ENCODE measurements at regions not wholly inside any gene's neighbourhood (a gene's known extent, or its start where the extent isn't known, plus 50 kb on each side); places are given as distances from the start of the nearest gene placed in this dataset.

DNA sequence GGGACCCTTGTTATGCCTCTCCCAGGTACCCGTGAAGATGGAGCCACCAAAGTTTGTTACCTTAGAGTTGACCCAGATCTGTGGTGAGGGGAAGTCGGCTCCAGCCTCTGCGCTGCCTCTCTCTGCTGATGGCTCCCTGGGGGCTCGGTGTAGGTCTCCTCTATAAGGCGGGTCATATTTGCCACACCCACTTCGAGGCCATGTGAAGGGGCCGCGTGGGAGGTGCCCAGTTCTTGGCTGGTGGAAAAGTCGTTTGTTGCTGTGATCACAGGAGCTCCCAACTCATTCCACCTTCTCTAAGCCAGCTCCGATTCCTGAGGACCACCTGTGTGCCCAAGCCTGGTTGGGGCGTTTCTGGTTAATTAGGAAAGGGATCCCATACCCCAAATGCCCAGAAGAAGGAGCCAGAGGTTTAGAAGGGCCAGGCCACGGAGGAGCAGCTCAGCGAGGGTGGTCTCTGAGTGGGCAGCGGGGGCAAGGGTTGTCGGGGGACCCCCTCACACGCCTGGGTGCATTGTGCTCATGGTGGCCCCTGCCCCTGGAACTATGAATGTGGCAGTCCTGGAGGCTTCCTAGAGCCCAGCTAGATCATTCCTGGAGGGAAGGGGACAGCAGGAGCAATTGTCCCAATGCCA, 296.5 kb downstream of the ZNF536 start:
- no peak overlapping the region for H3K9ac ChIP-seq (ENCODE audit: low read depth, low read length)
- no peaks in the 10 kb centered on the region for H3K36me3 ChIP-seq (ENCODE audit: insufficient read depth, low read length)
- H3K9me3 ChIP-seq (ENCODE audit: insufficient read depth, low read depth, low read length) = no peaks in the 10 kb centered on the region
- H3K27me3 ChIP-seq (ENCODE audit: insufficient read depth, low read length) = no peaks in the 10 kb centered on the region
- H3K4me3 ChIP-seq (ENCODE audit: low read length) = no peak overlapping the region
- peaks cover 7% of the 10 kb centered on the region for H3K4me1 ChIP-seq (ENCODE audit: insufficient read depth, low read length)
- H3K27ac ChIP-seq (ENCODE audit: low read depth, low read length) = no peak overlapping the region
- 82% methylated on average over 15 of the region's 16 CpGs for WGBS

DNA sequence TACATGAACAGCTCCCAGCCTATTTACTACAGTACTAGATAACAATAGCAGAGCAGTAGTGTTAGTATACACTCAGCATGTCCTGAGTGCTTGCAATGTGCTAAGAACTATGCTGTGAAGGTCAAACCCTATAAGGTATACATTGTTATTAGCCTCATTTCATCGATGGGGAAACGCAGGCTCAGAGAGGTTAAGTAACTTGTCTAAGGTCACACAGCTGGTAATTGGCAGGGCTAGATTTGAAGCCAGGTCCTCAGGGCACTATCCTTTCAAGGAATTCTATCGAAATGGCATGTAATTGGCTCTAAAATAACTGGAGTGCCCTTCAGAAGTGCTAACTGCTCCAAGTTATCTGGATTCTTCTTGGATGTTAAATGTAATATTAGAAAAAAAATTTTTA, 295.6 kb downstream of the ZNF536 start:
- H3K36me3 ChIP-seq (ENCODE audit: insufficient read depth, low read length) = no peaks in the 10 kb centered on the region
- H3K9me3 ChIP-seq (ENCODE audit: insufficient read depth, low read depth, low read length) = no peaks in the 10 kb centered on the region
- no peak overlapping the region for H3K4me3 ChIP-seq (ENCODE audit: low read length)
- no peak overlapping the region for H3K9ac ChIP-seq (ENCODE audit: low read depth, low read length)
- H3K27me3 ChIP-seq (ENCODE audit: insufficient read depth, low read length) = no peaks in the 10 kb centered on the region
- no peak overlapping the region for H3K27ac ChIP-seq (ENCODE audit: low read depth, low read length)
- peaks cover 15% of the 10 kb centered on the region for H3K4me1 ChIP-seq (ENCODE audit: insufficient read depth, low read length)
- 91% methylated on average over 3 of the region's 3 CpGs for WGBS

DNA sequence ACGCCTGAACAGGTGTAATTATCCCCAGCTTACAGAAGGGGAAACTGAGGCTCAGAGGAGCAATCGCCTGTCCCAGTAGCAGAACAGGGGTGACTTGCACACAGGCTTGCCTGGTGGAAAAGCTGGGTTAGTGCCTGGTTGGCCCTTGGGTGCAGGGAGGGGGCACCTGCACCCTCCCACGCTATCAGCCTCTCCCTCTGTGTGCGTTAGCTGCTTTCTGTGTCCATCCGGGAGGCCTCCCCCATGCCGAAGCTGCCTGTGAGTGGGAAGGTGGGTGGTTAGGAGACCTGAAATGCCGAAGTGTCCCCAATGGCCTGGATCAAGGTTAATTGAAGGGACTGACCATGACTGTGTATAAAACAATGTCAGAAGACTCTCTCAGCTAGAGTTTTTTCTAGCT, 295.0 kb downstream of the ZNF536 start:
- WGBS = 89% methylated on average over 7 of the region's 7 CpGs
- H3K4me3 ChIP-seq (ENCODE audit: low read length) = no peak overlapping the region
- no peak overlapping the region for H3K27ac ChIP-seq (ENCODE audit: low read depth, low read length)
- no peaks in the 10 kb centered on the region for H3K9me3 ChIP-seq (ENCODE audit: insufficient read depth, low read depth, low read length)
- H3K27me3 ChIP-seq (ENCODE audit: insufficient read depth, low read length) = no peaks in the 10 kb centered on the region
- H3K9ac ChIP-seq (ENCODE audit: low read depth, low read length) = no peak overlapping the region
- H3K4me1 ChIP-seq (ENCODE audit: insufficient read depth, low read length) = peaks cover 20% of the 10 kb centered on the region
- H3K36me3 ChIP-seq (ENCODE audit: insufficient read depth, low read length) = no peaks in the 10 kb centered on the region

DNA sequence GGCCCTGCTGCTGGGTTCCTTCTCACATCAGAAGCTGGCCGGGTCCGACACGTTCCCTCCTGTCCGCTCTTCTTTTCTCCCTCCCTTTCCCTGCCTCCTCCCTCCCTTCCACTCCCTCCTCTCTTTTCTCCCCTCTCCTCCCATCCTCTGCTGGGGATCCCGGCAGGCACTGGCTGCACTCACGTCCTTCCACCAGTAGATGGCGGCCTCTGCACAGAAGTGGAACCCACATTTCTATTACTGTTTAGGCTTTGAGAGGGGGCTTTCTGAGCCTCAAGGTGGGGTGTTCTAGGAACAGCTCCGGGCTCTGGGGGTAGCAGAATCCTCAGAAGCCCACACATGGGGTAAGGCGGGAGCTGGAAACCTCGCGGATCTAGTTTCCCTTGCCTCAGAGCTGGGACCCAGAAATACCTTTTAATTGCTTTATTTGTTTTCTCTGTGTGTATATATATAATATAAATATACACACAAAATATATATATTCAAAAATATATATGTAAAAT, 294.2 kb downstream of the ZNF536 start:
- H3K36me3 ChIP-seq (ENCODE audit: insufficient read depth, low read length) = no peaks in the 10 kb centered on the region
- H3K27me3 ChIP-seq (ENCODE audit: insufficient read depth, low read length) = no peaks in the 10 kb centered on the region
- no peak overlapping the region for H3K27ac ChIP-seq (ENCODE audit: low read depth, low read length)
- 13% methylated on average over 11 of the region's 11 CpGs for WGBS
- H3K4me3 ChIP-seq (ENCODE audit: low read length) = no peak overlapping the region
- no peak overlapping the region for H3K9ac ChIP-seq (ENCODE audit: low read depth, low read length)
- no peaks in the 10 kb centered on the region for H3K9me3 ChIP-seq (ENCODE audit: insufficient read depth, low read depth, low read length)
- H3K4me1 ChIP-seq (ENCODE audit: insufficient read depth, low read length) = peaks cover 25% of the 10 kb centered on the region

DNA sequence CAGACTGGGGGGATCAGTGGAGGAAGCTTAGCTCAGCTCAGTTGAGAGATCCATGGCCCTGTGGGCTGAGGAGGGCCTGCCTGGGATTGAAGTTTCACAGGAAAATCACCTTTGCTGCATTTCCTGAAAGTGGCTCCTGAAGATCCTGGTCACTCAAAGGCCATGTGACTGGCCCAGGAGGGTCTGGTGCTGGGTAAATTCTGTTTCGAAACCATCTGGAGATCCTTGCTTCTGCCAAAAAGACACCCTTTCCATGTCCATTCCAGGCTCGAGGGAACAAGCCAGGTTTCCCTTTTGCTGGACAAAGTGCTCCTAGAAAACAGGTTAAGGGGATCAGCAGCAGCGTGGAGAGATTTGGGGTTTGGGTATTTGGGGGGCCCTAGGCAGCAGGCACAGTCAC, 293.3 kb downstream of the ZNF536 start:
- H3K4me1 ChIP-seq (ENCODE audit: insufficient read depth, low read length) = peaks cover 25% of the 10 kb centered on the region
- no peaks in the 10 kb centered on the region for H3K9me3 ChIP-seq (ENCODE audit: insufficient read depth, low read depth, low read length)
- 75% methylated on average over 3 of the region's 3 CpGs for WGBS
- no peaks in the 10 kb centered on the region for H3K27me3 ChIP-seq (ENCODE audit: insufficient read depth, low read length)
- no peak overlapping the region for H3K4me3 ChIP-seq (ENCODE audit: low read length)
- H3K27ac ChIP-seq (ENCODE audit: low read depth, low read length) = no peak overlapping the region
- H3K36me3 ChIP-seq (ENCODE audit: insufficient read depth, low read length) = no peaks in the 10 kb centered on the region
- H3K9ac ChIP-seq (ENCODE audit: low read depth, low read length) = no peak overlapping the region

DNA sequence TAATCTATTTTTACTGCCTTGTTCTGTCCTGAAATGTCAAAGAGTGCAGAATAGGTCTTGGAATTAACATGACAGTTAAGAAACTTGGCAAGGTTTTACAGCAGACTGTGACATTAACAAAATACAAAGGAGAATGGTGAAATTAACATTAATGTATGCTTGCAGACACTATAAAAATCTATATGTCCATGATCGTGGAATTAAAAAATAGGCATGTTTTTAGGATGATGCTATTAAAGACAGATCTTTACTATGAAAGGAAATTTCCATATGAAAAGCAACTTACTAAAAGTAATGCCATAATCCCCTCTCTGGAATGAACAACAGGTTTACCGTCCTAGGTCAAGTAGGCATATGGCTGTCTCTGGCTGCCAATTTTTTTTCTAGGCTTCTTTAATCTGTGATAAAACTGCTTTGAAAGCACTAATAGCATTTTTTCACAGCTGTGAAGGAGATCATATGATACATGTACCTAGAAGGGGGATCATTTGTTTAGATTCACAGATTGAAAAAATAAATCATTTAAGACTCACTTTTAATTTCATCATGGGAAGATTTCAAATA, 291.5 kb downstream of the ZNF536 start:
- WGBS = 70% methylated on average over 1 of the region's 2 CpGs
- no peak overlapping the region for H3K9ac ChIP-seq (ENCODE audit: low read depth, low read length)
- no peak overlapping the region for H3K27ac ChIP-seq (ENCODE audit: low read depth, low read length)

DNA sequence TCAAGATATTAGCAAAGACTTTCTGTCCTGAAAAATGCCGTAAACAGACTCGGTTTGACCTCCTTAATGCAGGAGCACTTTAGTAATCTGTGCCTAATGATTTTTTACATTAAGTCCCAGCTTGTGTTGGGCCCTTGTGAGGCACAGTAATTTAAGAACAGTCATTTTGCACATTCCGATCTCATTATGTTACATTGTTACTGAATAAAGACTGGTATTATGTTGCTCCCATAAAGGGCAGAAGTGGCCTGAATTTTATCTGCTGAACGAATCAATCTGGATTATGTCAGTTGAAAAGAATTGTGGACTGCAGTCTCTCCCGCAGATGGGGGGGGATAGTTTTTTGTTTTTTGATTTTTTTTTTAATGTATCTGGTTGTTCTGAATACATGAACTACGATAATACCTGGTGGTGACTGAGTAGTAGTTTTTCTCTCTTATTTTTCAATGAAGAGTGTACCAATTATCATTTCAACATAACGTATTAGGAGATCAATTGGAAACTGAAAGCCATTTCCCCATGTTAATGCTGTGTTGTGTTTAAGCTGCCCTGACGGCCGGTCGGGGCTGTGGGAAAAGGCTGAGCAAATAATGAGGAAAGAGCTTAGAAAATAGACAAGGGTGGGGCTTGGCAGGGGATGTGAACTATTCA, 290.2 kb downstream of the ZNF536 start:
- Histone ChIP-seq H3K9ac (ENCODE audit: low read depth, low read length) (no peak overlapping the region), H3K4me3 (ENCODE audit: low read length) (no peak overlapping the region), H3K27me3 (ENCODE audit: insufficient read depth, low read length) (no peaks in the 10 kb centered on the region), H3K36me3 (ENCODE audit: insufficient read depth, low read length) (no peaks in the 10 kb centered on the region), H3K27ac (ENCODE audit: low read depth, low read length) (no peak overlapping the region), H3K4me1 (ENCODE audit: insufficient read depth, low read length) (peaks cover 21% of the 10 kb centered on the region), H3K9me3 (ENCODE audit: insufficient read depth, low read depth, low read length) (no peaks in the 10 kb centered on the region)
- 71% methylated on average over 10 of the region's 10 CpGs for WGBS

More for the DNA sequence above, 291.5 kb downstream of the ZNF536 start:
- Histone ChIP-seq H3K9me3 (ENCODE audit: insufficient read depth, low read depth, low read length) (no peaks in the 10 kb centered on the region), H3K4me1 (ENCODE audit: insufficient read depth, low read length) (peaks cover 21% of the 10 kb centered on the region), H3K27me3 (ENCODE audit: insufficient read depth, low read length) (no peaks in the 10 kb centered on the region), H3K36me3 (ENCODE audit: insufficient read depth, low read length) (no peaks in the 10 kb centered on the region), H3K4me3 (ENCODE audit: low read length) (no peak overlapping the region)

DNA sequence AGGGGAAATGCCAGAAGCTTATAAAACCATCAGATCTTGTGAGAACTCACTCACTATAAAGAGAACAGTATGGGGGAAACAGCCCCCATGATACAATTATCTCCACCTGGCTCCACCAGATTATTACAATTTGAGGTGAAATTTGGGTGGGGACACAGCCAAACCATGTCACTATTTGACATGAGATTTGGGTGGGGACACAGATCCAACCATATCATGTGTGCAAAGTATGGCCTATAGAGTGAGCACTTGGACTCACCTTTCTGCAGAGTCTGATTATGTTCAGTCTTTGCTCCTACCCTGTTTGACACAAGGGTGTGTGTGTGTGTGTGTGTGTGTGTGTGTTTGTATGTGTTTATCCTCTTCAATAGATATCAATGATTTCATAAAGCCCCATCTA, 287.5 kb downstream of the ZNF536 start:
- Histone ChIP-seq H3K9ac (ENCODE audit: low read depth, low read length) (no peak overlapping the region), H3K36me3 (ENCODE audit: insufficient read depth, low read length) (no peaks in the 10 kb centered on the region), H3K4me3 (ENCODE audit: low read length) (no peak overlapping the region), H3K4me1 (ENCODE audit: insufficient read depth, low read length) (peaks cover 19% of the 10 kb centered on the region), H3K27ac (ENCODE audit: low read depth, low read length) (no peak overlapping the region), H3K27me3 (ENCODE audit: insufficient read depth, low read length) (no peaks in the 10 kb centered on the region), H3K9me3 (ENCODE audit: insufficient read depth, low read depth, low read length) (no peaks in the 10 kb centered on the region)

DNA sequence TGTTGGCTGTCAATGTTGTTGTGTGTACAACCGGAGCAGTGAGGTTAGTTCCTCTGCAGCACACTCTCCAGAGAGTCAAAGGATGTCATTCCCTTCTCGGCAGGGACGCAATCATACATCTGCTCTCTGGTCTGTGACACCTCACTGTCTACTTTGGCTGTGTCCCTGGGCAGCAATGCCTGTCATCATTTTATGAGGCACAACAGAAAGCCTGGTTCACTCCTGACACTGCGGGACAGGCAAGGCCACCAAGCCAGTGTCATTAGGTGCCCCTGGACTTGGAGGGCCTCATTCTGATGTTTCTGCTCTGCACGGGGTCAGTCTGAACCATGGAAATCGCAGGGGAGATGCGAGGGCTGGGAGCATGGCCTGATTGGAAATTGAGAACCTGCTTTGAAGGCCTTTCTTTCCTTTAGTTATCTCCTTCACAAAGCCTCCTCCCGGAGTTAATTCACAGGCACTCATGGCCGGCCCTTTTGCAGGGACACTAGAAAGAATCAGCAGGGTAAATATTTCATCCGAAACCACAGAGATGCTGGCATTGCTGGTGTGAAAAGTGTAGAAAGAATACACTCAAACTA, 284.4 kb downstream of the ZNF536 start:
- Histone ChIP-seq H3K36me3 (ENCODE audit: insufficient read depth, low read length) (no peaks in the 10 kb centered on the region), H3K9ac (ENCODE audit: low read depth, low read length) (no peak overlapping the region), H3K4me1 (ENCODE audit: insufficient read depth, low read length) (peaks cover 6% of the 10 kb centered on the region), H3K4me3 (ENCODE audit: low read length) (no peak overlapping the region), H3K27me3 (ENCODE audit: insufficient read depth, low read length) (no peaks in the 10 kb centered on the region), H3K9me3 (ENCODE audit: insufficient read depth, low read depth, low read length) (no peaks in the 10 kb centered on the region), H3K27ac (ENCODE audit: low read depth, low read length) (no peak overlapping the region)
- 95% methylated on average over 10 of the region's 10 CpGs for WGBS

DNA sequence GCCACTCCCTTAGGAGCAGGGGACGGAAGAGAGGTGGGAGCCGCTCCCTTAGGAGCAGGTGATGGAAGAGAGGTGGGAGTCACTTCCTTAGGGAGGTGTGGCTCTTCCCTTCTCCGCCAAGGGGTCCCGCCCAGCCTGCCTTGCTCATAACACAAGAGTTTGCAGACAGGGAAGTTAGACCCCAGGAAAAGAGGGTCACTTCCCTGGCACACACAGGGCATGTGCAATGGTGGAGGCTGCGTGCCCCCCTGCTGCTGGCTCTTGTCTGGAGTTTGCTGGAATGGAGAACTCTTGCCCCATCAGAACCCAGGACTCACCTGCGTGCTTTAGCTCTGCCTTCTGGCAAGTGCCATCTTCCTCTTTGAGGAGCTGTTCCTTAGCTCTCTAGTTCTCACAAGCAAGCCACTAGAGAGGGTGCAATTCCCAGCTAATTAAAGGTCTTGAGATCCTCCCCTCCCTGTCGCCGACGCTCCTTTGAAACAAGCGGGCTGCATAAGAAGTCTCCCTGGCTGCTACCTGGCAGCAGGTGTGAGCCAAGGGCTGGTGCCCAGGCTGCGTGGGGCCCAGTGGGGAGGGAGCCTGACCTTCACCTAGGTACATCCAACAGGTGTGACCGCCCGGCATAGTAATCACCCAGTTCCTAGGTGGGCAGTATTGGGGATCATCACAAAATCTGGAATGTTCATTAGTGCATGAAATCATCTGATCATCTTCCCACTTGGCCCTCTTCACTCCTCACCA, 281.6 kb downstream of the ZNF536 start:
- no peak overlapping the region for H3K9ac ChIP-seq (ENCODE audit: low read depth, low read length)
- no peaks in the 10 kb centered on the region for H3K9me3 ChIP-seq (ENCODE audit: insufficient read depth, low read depth, low read length)
- H3K36me3 ChIP-seq (ENCODE audit: insufficient read depth, low read length) = no peaks in the 10 kb centered on the region
- peaks cover 11% of the 10 kb centered on the region for H3K4me1 ChIP-seq (ENCODE audit: insufficient read depth, low read length)
- no peak overlapping the region for H3K4me3 ChIP-seq (ENCODE audit: low read length)
- 93% methylated on average over 13 of the region's 13 CpGs for WGBS
- no peak overlapping the region for H3K27ac ChIP-seq (ENCODE audit: low read depth, low read length)
- H3K27me3 ChIP-seq (ENCODE audit: insufficient read depth, low read length) = no peaks in the 10 kb centered on the region

DNA sequence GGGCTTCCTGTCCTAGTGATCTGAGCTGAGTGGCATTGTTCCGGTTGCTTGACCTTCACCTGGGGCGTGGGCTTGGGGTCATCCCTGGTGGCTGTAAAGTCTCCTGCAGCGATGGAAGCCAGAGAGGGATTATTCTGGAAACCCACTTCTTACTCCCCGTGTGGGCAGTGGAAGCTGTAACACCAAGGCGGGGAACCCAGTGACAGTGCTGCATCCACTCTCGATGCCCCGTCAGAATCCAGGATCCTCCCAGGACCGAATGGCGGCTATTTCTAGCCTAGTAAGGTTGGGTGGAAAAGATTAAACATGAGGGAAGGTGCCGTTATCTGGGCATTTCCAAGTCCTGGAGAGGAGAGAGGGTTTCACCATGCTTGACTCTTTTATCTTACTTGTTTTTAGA, 280.6 kb downstream of the ZNF536 start:
- 95% methylated on average over 10 of the region's 10 CpGs for WGBS
- H3K27me3 ChIP-seq (ENCODE audit: insufficient read depth, low read length) = no peaks in the 10 kb centered on the region
- no peaks in the 10 kb centered on the region for H3K9me3 ChIP-seq (ENCODE audit: insufficient read depth, low read depth, low read length)
- H3K4me3 ChIP-seq (ENCODE audit: low read length) = no peak overlapping the region
- no peak overlapping the region for H3K27ac ChIP-seq (ENCODE audit: low read depth, low read length)
- no peak overlapping the region for H3K9ac ChIP-seq (ENCODE audit: low read depth, low read length)
- no peaks in the 10 kb centered on the region for H3K36me3 ChIP-seq (ENCODE audit: insufficient read depth, low read length)
- H3K4me1 ChIP-seq (ENCODE audit: insufficient read depth, low read length) = peaks cover 15% of the 10 kb centered on the region
